Activated naive CD4-positive, alpha-beta T cell treated with anti-CD3 and anti-CD28 coated beads, Interleukin-2, amount 50 U/mL, for 24 hours (primary cell): ENCODE measurements at regions not wholly inside any gene's neighbourhood (a gene's known extent, or its start where the extent isn't known, plus 50 kb on each side); places are given as distances from the start of the nearest gene placed in this dataset.

Experiments used
- H3K27ac Mint-ChIP-seq: one replicate; pipeline ENCODE4 v1.8.0; 2021; ENCODE audit warnings: mild to moderate bottlenecking, mixed read lengths
- H3K27me3 Mint-ChIP-seq: one replicate; pipeline ENCODE4 v1.8.0; 2021; ENCODE audit warnings: mixed read lengths
- H3K36me3 Mint-ChIP-seq: one replicate; pipeline ENCODE4 v1.8.0; 2021; ENCODE audit warnings: mixed read lengths
- H3K4me1 Mint-ChIP-seq: one replicate; pipeline ENCODE4 v1.8.0; 2021; ENCODE audit warnings: mixed read lengths
- H3K4me3 Mint-ChIP-seq: one replicate; pipeline ENCODE4 v1.8.0; 2021; ENCODE audit warnings: mild to moderate bottlenecking, mixed read lengths
- H3K9me3 Mint-ChIP-seq: one replicate; pipeline ENCODE4 v1.8.0; 2021; ENCODE audit warnings: mixed read lengths

DNA sequence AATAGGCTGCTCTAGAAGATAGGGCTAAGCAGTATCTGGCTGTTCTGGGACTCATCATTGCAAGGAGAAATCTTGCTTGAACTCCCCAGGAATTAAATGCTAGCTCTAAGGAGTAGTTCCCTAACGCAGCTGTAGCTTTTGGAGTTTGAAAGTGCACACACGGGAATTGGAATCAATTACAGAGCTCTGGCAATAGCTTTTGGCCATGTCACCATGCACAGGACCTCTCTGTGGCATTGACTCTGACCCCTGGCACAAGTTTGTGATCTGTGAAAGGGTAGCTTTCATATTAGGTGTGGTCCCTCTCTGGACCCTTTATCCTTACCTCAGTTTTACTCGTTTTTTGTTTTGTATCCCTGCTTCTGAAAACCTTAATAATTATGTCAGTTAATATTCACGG, 121.6 kb downstream of the FAT3 start:
- H3K4me3 Mint-ChIP-seq = no peak overlapping the region
- H3K27me3 Mint-ChIP-seq = no peaks in the 10 kb centered on the region
- H3K4me1 Mint-ChIP-seq = no peaks in the 10 kb centered on the region
- no peak overlapping the region for H3K27ac Mint-ChIP-seq
- H3K9me3 Mint-ChIP-seq = peaks cover 4% of the 10 kb centered on the region
- H3K36me3 Mint-ChIP-seq = no peaks in the 10 kb centered on the region

DNA sequence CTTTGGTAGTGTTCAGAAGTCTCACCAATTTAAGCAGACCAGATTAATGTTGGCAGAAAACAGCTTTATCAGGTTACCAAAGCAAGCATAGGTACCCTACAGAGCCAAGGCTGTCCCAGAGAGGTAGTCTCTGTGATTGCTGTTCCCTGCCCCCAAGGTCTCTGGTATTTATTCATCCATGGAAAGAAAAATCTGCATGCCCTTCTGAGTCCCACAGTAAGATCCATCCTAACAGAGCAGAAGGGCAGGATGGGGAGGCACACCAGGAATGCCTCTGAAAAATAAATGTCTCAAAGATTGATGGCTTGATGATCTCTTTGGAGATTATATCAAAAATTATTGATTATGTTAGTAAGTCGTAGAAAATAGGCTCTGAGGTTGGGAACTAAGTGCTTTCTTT, 122.8 kb downstream of the FAT3 start:
- H3K27me3 Mint-ChIP-seq = no peaks in the 10 kb centered on the region
- H3K4me3 Mint-ChIP-seq = no peak overlapping the region
- no peaks in the 10 kb centered on the region for H3K4me1 Mint-ChIP-seq
- no peaks in the 10 kb centered on the region for H3K36me3 Mint-ChIP-seq
- H3K9me3 Mint-ChIP-seq = peaks cover 4% of the 10 kb centered on the region
- no peak overlapping the region for H3K27ac Mint-ChIP-seq

DNA sequence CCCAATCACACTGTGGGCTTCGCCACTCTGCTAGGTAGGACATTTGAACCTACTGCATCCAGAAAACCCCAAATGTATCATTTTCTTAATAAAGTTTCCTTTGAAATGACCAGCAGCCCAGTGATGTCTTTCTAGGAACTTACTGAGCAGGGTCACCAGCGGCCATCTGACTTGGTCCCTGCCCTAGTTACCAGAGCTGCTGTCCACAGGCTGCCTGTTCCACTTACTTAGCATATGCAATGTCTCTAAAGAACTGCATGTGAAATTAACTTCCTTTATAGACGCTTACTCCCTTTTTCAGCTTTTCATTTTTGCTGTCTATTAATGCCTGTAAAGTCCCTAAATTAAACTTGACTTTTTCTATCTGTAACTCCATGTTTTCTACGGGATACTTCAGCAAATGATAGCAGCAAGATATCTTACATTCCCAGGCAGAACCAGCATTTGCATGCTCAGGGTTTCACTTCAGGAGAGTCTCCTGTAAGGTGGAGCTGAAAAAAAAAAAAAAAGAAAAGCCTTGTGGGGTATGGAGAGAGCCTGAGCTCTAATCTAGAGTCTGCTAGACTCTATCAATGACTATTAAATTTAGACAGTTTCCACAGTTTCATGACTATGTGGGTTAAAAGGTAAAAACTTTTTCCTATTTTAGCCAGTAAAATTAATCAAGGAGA, 125.0 kb downstream of the FAT3 start:
- Mint-ChIP-seq H3K27ac (no peak overlapping the region), H3K27me3 (peaks cover 1% of the 10 kb centered on the region), H3K36me3 (no peaks in the 10 kb centered on the region), H3K4me1 (no peaks in the 10 kb centered on the region), H3K4me3 (no peak overlapping the region), H3K9me3 (peaks cover 4% of the 10 kb centered on the region)

DNA sequence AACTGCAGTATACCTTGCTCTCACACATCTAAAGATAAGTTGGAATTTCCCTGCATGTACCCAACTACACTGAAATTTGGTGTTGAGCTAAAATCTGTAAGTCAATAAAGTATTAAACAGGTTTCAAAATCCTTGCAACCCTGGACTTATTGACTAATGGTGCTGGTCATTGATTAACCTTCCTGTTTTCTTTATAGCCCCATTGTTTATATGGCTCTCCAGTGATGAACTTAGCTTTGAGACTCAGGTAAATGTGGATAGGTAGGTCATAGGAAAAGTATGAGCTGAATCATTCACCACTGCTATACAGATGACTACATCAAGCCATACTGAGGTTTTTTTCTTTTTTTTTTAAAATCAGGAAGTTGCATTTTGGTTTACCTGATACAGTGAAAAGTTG, 132.7 kb downstream of the FAT3 start:
- Mint-ChIP-seq H3K27me3 (peaks cover 1% of the 10 kb centered on the region), H3K4me3 (no peak overlapping the region), H3K4me1 (no peaks in the 10 kb centered on the region), H3K9me3 (no peaks in the 10 kb centered on the region), H3K36me3 (no peaks in the 10 kb centered on the region), H3K27ac (no peak overlapping the region)

GRCh38 chr11:92357841-92358240, 133.2 kb downstream of the FAT3 start:
- H3K4me1 Mint-ChIP-seq = no peaks in the 10 kb centered on the region
- peaks cover 1% of the 10 kb centered on the region for H3K27me3 Mint-ChIP-seq
- no peaks in the 10 kb centered on the region for H3K9me3 Mint-ChIP-seq
- no peak overlapping the region for H3K4me3 Mint-ChIP-seq
- H3K27ac Mint-ChIP-seq = no peak overlapping the region
- H3K36me3 Mint-ChIP-seq = no peaks in the 10 kb centered on the region

DNA sequence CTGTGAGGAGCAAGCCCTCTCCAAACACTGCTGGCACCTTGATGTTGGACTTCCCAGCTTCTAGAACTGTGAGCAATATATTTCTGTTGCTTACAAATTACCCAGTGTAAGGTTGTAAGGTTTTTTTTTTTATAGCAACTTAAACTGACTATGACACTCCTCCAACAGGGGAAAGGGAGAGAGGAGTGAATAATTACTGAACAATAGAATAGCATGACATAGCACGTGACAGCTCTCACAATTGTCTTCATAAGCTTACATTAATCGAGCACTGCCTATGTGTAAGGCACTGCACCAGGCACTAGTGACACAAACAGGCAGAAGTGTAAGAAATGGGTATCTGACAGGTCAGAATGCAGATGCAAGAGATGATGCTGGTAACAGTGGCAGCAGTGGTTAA, 136.9 kb downstream of the FAT3 start:
- Mint-ChIP-seq H3K4me1 (no peaks in the 10 kb centered on the region), H3K27me3 (no peaks in the 10 kb centered on the region), H3K36me3 (no peaks in the 10 kb centered on the region), H3K27ac (no peak overlapping the region), H3K4me3 (no peak overlapping the region), H3K9me3 (no peaks in the 10 kb centered on the region)

- Mint-ChIP-seq H3K27me3 (no peaks in the 10 kb centered on the region), H3K36me3 (no peaks in the 10 kb centered on the region), H3K4me3 (no peak overlapping the region), H3K4me1 (no peaks in the 10 kb centered on the region), H3K27ac (no peak overlapping the region), H3K9me3 (no peaks in the 10 kb centered on the region)
Observed at GRCh38 chr11:92362989-92363388, 138.4 kb downstream of the FAT3 start.

GRCh38 chr11:92364177-92364576, 139.6 kb downstream of the FAT3 start:
- Mint-ChIP-seq H3K27me3 (no peaks in the 10 kb centered on the region), H3K4me1 (no peaks in the 10 kb centered on the region), H3K4me3 (no peak overlapping the region), H3K27ac (no peak overlapping the region), H3K36me3 (no peaks in the 10 kb centered on the region), H3K9me3 (no peaks in the 10 kb centered on the region)

- no peaks in the 10 kb centered on the region for H3K36me3 Mint-ChIP-seq
- no peak overlapping the region for H3K4me3 Mint-ChIP-seq
- no peak overlapping the region for H3K27ac Mint-ChIP-seq
- no peaks in the 10 kb centered on the region for H3K9me3 Mint-ChIP-seq
- H3K27me3 Mint-ChIP-seq = no peaks in the 10 kb centered on the region
- no peaks in the 10 kb centered on the region for H3K4me1 Mint-ChIP-seq
Observed at GRCh38 chr11:92376146-92376599, 151.6 kb downstream of the FAT3 start.

DNA sequence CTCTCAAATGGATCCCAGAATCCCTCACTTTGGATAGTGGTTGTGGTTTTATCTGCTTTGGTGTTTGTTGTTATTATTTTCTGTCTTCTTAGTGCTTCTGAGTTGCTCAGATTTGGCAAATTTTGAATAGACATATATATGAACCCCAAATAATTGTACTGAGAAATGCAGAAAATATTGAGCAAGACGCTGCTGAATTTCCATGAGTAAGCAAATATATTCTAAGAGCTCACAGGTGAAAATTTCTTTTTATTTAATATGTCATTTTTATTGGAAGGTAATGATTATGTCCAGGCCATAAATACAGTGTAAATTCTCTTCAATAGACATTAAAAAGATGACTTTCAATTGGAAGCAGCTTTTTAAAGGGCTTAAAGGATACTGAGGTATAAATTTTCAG, 152.1 kb downstream of the FAT3 start:
- H3K36me3 Mint-ChIP-seq = no peaks in the 10 kb centered on the region
- H3K4me1 Mint-ChIP-seq = no peaks in the 10 kb centered on the region
- no peak overlapping the region for H3K27ac Mint-ChIP-seq
- no peak overlapping the region for H3K4me3 Mint-ChIP-seq
- no peaks in the 10 kb centered on the region for H3K27me3 Mint-ChIP-seq
- H3K9me3 Mint-ChIP-seq = no peaks in the 10 kb centered on the region

GRCh38 chr11:92380882-92381281, 156.3 kb downstream of the FAT3 start:
- Mint-ChIP-seq H3K4me1 (no peaks in the 10 kb centered on the region), H3K27ac (no peak overlapping the region), H3K9me3 (no peaks in the 10 kb centered on the region), H3K4me3 (no peak overlapping the region), H3K36me3 (no peaks in the 10 kb centered on the region), H3K27me3 (no peaks in the 10 kb centered on the region)

DNA sequence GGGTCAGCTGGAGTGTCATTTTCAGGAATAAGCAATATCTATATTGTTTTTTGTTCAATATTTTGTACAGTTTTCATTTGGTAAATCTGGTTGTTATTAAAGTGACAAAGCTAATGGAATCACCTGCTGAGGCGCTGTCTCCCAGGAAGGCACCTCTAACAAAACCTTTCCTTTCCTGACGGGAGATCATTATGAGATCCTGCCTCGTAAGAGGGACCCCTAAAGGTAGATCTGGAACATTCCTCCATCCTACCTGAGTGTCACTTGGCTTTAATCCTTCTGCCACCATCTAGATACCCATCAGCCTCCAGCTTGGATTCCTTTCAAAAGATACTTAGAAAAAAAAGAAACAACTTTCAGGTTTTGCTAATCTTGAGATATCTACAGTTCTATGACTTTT, 157.7 kb downstream of the FAT3 start:
- Mint-ChIP-seq H3K27ac (no peak overlapping the region), H3K27me3 (no peaks in the 10 kb centered on the region), H3K9me3 (no peaks in the 10 kb centered on the region), H3K4me3 (no peak overlapping the region), H3K4me1 (no peaks in the 10 kb centered on the region), H3K36me3 (no peaks in the 10 kb centered on the region)

DNA sequence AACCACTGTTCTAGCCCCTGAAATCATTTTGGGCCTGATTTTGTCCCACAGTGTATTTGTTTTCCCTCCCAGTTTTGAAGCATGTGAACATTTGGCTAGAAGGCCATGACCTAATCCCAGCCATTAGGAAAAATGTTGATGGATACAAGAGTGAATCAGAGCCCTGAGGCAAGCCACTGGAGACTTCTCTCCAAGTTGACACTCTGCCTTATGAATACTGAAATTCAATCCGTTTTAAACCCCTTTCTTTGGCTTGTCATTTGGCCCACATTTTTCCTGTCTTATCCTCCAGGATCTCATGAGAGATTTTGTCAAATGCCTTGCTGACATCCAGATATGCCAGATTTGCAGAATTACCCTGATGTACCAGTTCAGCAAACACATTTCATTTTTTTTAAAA, 158.8 kb downstream of the FAT3 start:
- Mint-ChIP-seq H3K4me3 (no peak overlapping the region), H3K36me3 (no peaks in the 10 kb centered on the region), H3K4me1 (no peaks in the 10 kb centered on the region), H3K27ac (no peak overlapping the region), H3K27me3 (no peaks in the 10 kb centered on the region), H3K9me3 (peaks cover 4% of the 10 kb centered on the region)

- Mint-ChIP-seq H3K4me3 (no peak overlapping the region), H3K27ac (no peak overlapping the region), H3K27me3 (no peaks in the 10 kb centered on the region), H3K4me1 (no peaks in the 10 kb centered on the region), H3K9me3 (peaks cover 5% of the 10 kb centered on the region), H3K36me3 (no peaks in the 10 kb centered on the region)
Observed at GRCh38 chr11:92384358-92384757, 159.7 kb downstream of the FAT3 start.

DNA sequence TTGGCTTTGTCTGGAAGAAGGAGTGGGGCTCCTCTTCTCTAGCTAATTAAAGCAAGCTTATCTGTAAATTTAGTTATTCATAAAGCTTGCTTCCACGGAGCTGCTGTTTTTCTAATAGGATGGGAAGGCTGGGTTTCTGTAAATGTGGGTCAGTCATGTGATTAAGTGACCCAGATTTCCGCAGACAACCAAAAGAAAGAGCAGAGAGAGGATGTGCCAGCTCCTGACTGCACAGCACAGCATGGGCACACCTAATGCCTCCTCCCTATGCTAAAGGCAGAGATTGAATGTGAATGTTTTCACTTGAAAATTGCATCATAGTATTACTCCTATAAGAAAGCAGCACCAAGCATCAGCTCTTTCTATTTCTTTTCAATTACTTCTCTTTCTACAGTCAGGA, 160.2 kb downstream of the FAT3 start:
- Mint-ChIP-seq H3K36me3 (no peaks in the 10 kb centered on the region), H3K27me3 (no peaks in the 10 kb centered on the region), H3K4me3 (no peak overlapping the region), H3K4me1 (no peaks in the 10 kb centered on the region), H3K9me3 (peaks cover 5% of the 10 kb centered on the region), H3K27ac (no peak overlapping the region)

GRCh38 chr11:92386577-92386976, 162.0 kb downstream of the FAT3 start:
- Mint-ChIP-seq H3K27ac (no peak overlapping the region), H3K36me3 (no peaks in the 10 kb centered on the region), H3K4me1 (no peaks in the 10 kb centered on the region), H3K27me3 (no peaks in the 10 kb centered on the region), H3K9me3 (peaks cover 5% of the 10 kb centered on the region), H3K4me3 (no peak overlapping the region)

- Mint-ChIP-seq H3K9me3 (peaks cover 5% of the 10 kb centered on the region), H3K36me3 (no peaks in the 10 kb centered on the region), H3K27ac (no peak overlapping the region), H3K4me3 (no peak overlapping the region), H3K27me3 (no peaks in the 10 kb centered on the region), H3K4me1 (no peaks in the 10 kb centered on the region)
Observed at GRCh38 chr11:92387859-92388258, 163.2 kb downstream of the FAT3 start.
